ENCODE measurements at regions not wholly inside any gene's neighbourhood (a gene's known extent, or its start where the extent isn't known, plus 50 kb on each side); places are given as distances from the start of the nearest gene placed in this dataset.
"Not testable (repeated sequence)": the region's sequence is repeated elsewhere in the genome, so short reads cannot be mapped to it uniquely, and the experiment has no call there.

- not testable (repeated sequence) for TF ChIP-seq ZFP30, RARB, ZC3H10 (CRISPR knock-in tag; IDR thresholded peaks at IDR 0.05)
Measured at GRCh38 chr11:13575385-13575784, 79.6 kb upstream of the PTH start.
